Body of pancreas (tissue), 4 donors: ENCODE measurements at regions not wholly inside any gene's neighbourhood (a gene's known extent, or its start where the extent isn't known, plus 50 kb on each side); places are given as distances from the start of the nearest gene placed in this dataset.

Experiments
- ATAC-seq: fragments of 150-250 bp; one replicate; pipeline ENCODE4 v1.9.1; 2016
- DNase-seq, 4 donors: peaks; one replicate each; pipeline ENCODE4 v3.0.0-alpha.2; 2019
- H3K27ac ChIP-seq, 4 donors: fragments of 200-600 bp; sonication (generic); 1 replicate in 3 of 4; 2 replicates in 1 of 4; pipeline versions ENCODE4 v1.5.1 to v1.6.1; 2016 to 2019; ENCODE audit warnings: mild to moderate bottlenecking in 1 of 4, mixed read lengths in 1 of 4, moderate library complexity in 1 of 4
- H3K27me3 ChIP-seq, 2 donors: fragments of 200-600 bp; sonication (generic); one replicate each; pipeline ENCODE4 v1.6.0; 2016; ENCODE audit warnings: mild to moderate bottlenecking in 1 of 2
- H3K36me3 ChIP-seq, 2 donors: fragments of 200-600 bp; sonication (generic); replicated peaks in 1 of 2; 2 replicates each; pipeline ENCODE4 v1.5.1; 2016; ENCODE audit warnings: low read depth in 2 of 2; ENCODE audit not compliant: insufficient read depth in 1 of 2
- H3K4me1 ChIP-seq: fragments of 200-600 bp; sonication (generic); one replicate; pipeline ENCODE4 v1.6.0; 2016
- H3K4me3 ChIP-seq, 2 donors: fragments of 200-600 bp; sonication (generic); 1 replicate in 1 of 2; 2 replicates in 1 of 2; pipeline ENCODE4 v1.5.1; 2016 to 2019
- H3K9me3 ChIP-seq, 3 donors: fragments of 200-600 bp; sonication (generic); 1 replicate in 2 of 3; 2 replicates in 1 of 3; pipeline ENCODE4 v1.5.1; 2016
- POLR2A ChIP-seq, 3 donors: fragments of 450-650 bp; IDR thresholded peaks; one replicate each; pipeline ENCODE4 v1.6.1; 2016; ENCODE audit warnings: antibody characterized with exemption in 3 of 3, mild to moderate bottlenecking in 2 of 3
- WGBS, 2 donors: methylation state at CpG; one replicate each; pipeline ENCODE4 v1.1.5; 2017; 5-methylcytosine and 5-hydroxymethylcytosine counted together
- intact Hi-C: fragments of 100-400 bp; cut with DNase I; formaldehyde crosslinking; loops from one replicate; pipeline ENCODE4 v1.15.1; 2023
- TF ChIP-seq, protein P1 (sequence below), 7 experiments: fragments of 450-650 bp in 4 of 7; fragments of 200-600 bp in 3 of 7; sonication (generic) in 3 of 7; IDR thresholded peaks; one replicate each; pipeline ENCODE4 v1.5.1; 2016 to 2019; ENCODE audit warnings: antibody characterized with exemption in 7 of 7

DNA sequence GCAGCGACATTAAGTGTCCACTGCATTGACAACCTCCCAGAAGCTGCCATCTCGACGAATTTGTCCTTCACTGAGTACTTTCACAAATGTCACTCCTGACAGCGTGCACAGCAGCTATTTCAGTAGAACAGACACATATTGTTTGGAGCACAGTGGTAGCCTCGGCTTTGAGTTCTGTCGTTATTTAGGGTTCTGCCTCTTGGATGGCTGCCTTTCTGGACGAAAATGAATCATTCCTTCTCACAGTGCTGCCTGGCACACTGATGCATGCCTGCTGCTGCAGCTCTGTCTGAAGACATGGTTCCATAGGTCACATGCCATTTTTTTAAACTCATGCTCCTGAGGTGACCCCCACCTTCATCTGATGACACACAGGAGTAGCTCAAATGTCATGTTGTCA lies 477.0 kb downstream of the C6orf118 start:
- 39 to 60% methylated on average over 7 of the region's 7 CpGs for WGBS, 2 donors

DNA sequence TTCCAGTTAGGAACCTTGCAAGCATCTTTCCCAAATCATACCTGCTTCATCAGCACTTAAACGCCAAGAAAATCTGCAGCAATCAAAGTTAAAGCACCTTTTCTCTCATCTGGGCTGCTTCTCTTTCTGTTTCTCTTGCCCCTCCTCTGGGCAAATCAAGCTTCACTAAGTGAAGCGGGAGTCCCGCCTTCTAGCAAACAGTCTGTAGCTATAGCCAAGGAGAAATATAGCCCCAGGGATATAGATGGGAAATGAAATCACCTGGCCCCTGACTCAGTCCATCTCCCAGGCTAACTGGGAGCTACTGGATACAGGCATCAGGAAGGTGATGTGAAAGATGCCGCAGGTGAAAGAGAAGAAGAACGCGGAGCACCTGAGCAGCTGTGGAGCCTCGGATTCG lies 481.9 kb downstream of the C6orf118 start:
- Histone ChIP-seq H3K4me1 (no peaks in the 10 kb centered on the region), H3K27ac (no peak overlapping the region), H3K4me3 (no peak overlapping the region), H3K9me3 (no peaks in the 10 kb centered on the region), H3K27me3 (no peaks in the 10 kb centered on the region), H3K36me3 (no peaks in the 10 kb centered on the region)
- intact Hi-C loops, result no loop called here
- WGBS, 2 donors, result 56 to 70% methylated on average over 8 of the region's 8 CpGs
- no peak for TF ChIP-seq POLR2A (IDR thresholded peaks at IDR 0.05)
- TF ChIP-seq, protein P1, sequence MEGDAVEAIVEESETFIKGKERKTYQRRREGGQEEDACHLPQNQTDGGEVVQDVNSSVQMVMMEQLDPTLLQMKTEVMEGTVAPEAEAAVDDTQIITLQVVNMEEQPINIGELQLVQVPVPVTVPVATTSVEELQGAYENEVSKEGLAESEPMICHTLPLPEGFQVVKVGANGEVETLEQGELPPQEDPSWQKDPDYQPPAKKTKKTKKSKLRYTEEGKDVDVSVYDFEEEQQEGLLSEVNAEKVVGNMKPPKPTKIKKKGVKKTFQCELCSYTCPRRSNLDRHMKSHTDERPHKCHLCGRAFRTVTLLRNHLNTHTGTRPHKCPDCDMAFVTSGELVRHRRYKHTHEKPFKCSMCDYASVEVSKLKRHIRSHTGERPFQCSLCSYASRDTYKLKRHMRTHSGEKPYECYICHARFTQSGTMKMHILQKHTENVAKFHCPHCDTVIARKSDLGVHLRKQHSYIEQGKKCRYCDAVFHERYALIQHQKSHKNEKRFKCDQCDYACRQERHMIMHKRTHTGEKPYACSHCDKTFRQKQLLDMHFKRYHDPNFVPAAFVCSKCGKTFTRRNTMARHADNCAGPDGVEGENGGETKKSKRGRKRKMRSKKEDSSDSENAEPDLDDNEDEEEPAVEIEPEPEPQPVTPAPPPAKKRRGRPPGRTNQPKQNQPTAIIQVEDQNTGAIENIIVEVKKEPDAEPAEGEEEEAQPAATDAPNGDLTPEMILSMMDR (IDR thresholded peaks at IDR 0.05), result no peak
- ATAC-seq (no peak), DNase-seq (no peak)

More for the DNA sequence above, 477.0 kb downstream of the C6orf118 start:
- H3K4me3 ChIP-seq, result no peak overlapping the region
- intact Hi-C loops, result no loop called here
- ATAC-seq (no peak), DNase-seq (no peak)
- H3K4me1 ChIP-seq, result no peaks in the 10 kb centered on the region
- H3K27me3 ChIP-seq, result no peaks in the 10 kb centered on the region
- TF ChIP-seq, protein P1 (IDR thresholded peaks at IDR 0.05), result no peak
- no peak for TF ChIP-seq POLR2A (IDR thresholded peaks at IDR 0.05)
- H3K27ac ChIP-seq, result no peak overlapping the region
- H3K36me3 ChIP-seq, result no peaks in the 10 kb centered on the region
- H3K9me3 ChIP-seq, result no peaks in the 10 kb centered on the region

DNA sequence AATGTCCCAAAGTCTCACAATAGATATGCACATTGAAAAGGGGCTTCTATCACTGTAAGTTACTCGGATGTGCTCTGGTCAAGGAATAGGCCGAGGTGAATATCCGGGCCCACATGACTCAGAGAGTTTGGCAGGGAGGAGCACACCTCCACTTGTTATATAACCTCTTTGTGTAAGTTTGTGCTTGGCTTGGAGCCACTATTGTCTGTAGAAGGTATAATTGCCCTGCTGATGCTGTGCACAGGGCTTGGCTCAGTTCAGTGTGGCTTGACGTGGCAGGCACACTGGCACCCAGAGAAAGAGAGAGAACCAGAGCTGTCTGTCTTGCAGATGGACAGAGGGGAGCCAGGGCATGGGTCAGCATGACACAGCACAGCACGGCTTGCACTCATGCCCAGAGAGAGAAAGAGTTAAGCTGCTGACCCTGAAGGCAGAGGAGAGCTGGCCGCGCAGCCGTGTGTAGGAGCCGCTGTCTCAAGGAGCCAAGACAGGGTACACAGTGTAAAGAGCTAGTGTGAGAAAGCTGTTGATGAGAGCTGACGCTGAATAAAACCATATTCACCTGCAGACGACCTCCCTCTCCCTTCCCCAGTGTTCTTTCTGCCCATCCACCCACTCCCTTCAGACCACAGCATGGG lies 482.5 kb downstream of the C6orf118 start:
- ATAC-seq, result no peak
- H3K4me3 ChIP-seq, result no peak overlapping the region
- intact Hi-C loops, result no loop called here
- H3K27ac ChIP-seq, result no peak overlapping the region
- no peaks in the 10 kb centered on the region for H3K9me3 ChIP-seq
- TF ChIP-seq, protein P1 (IDR thresholded peaks at IDR 0.05), result no peak
- TF ChIP-seq POLR2A (IDR thresholded peaks at IDR 0.05), result no peak
- H3K36me3 ChIP-seq, result no peaks in the 10 kb centered on the region
- no peaks in the 10 kb centered on the region for H3K27me3 ChIP-seq
- H3K4me1 ChIP-seq, result no peaks in the 10 kb centered on the region
- WGBS, 2 donors, result 38 to 46% methylated on average over 11 of the region's 11 CpGs
- no peak for DNase-seq

DNA sequence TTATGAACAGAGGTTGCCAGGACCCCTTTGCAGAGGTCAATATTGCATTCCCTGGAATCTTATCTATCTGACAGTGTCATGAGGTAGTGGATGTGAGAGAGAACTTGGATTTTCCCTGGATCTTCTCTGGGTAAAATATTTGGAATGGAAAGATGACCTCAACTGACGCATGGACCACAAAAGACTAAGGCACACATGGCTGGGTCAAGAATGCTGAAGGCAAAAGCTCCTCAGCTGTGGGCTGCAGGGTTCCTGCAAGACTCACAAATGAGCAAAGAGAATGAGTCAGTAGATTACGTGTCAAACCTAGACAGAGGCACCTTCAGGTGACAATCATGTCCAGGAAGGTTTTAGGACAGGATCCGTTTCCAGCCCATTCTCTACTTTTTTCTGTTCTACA lies 484.0 kb downstream of the C6orf118 start:
- DNase-seq (no peak), ATAC-seq (no peak)
- no peak overlapping the region for H3K27ac ChIP-seq
- WGBS, 2 donors, result 72 to 76% methylated on average over 3 of the region's 3 CpGs
- H3K9me3 ChIP-seq, result no peaks in the 10 kb centered on the region
- H3K4me1 ChIP-seq, result no peaks in the 10 kb centered on the region
- TF ChIP-seq POLR2A (IDR thresholded peaks at IDR 0.05), result no peak
- TF ChIP-seq, protein P1 (IDR thresholded peaks at IDR 0.05), result no peak
- intact Hi-C loops, result no loop called here
- no peaks in the 10 kb centered on the region for H3K36me3 ChIP-seq
- no peak overlapping the region for H3K4me3 ChIP-seq
- H3K27me3 ChIP-seq, result no peaks in the 10 kb centered on the region

DNA sequence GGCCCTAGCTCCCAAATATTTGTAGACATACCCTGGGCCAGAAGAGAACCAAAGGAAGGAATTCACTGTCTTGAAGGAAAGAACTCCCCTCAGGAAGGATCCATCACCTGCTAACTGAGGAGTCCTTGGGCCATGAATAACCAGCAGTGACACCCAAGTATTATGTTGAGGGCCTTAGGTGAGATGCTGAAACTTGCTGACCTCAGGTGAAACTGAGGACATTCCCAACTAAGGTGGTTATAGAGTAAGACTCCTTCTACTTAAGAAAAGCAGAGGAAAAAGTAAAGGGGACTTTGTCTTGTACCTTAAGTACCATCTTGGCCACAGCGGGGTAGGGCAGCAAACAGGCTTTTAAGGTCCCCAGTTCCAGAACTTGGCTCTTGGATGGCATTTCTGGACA lies 491.7 kb downstream of the C6orf118 start:
- intact Hi-C loops, result no loop called here
- no peaks in the 10 kb centered on the region for H3K9me3 ChIP-seq
- no peak overlapping the region for H3K4me3 ChIP-seq
- TF ChIP-seq, protein P1 (IDR thresholded peaks at IDR 0.05), result no peak
- no peak for TF ChIP-seq POLR2A (IDR thresholded peaks at IDR 0.05)
- WGBS, 2 donors, result 87 to 89% methylated on average over 1 of the region's 1 CpG
- H3K27ac ChIP-seq, result no peak overlapping the region
- no peaks in the 10 kb centered on the region for H3K4me1 ChIP-seq
- no peak for DNase-seq
- no peaks in the 10 kb centered on the region for H3K36me3 ChIP-seq
- no peak for ATAC-seq
- H3K27me3 ChIP-seq, result no peaks in the 10 kb centered on the region
